ENCODE measurements at regions not wholly inside any gene's neighbourhood (a gene's known extent, or its start where the extent isn't known, plus 50 kb on each side); places are given as distances from the start of the nearest gene placed in this dataset.

GRCh38 chr10:28894146-28894545 is 216.8 kb downstream of the BAMBI start:
- TF ChIP-seq POLR2AphosphoS5 (IDR thresholded peaks at IDR 0.05), result no peak
- TF ChIP-seq CTCF (IDR thresholded peaks at IDR 0.05), result no peak
